ENCODE measurements at regions not wholly inside any gene's neighbourhood (a gene's known extent, or its start where the extent isn't known, plus 50 kb on each side); places are given as distances from the start of the nearest gene placed in this dataset.

DNA sequence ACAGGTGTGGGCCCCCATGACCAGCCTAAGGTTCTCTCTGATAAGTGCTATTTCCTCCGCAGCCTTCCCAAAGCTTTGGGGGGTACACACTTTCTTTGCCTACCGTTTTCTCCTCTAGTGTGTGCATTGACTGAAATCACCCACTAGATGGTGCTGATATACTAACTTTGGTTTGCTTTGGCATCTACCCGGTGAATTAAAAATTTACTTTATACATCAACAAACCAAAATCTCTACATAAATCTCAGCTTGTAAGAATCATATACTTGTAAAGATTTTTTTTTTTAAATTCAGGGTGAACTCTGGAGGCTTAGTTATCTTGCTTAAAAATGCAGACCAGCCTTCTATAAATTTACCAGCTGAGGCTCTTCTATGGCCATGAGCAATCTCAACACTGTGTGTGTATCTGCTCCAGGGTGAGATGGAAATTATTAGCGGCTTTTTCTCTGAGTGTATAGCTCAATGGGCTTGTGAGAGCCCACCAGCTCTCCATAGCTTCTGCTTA is 475.7 kb upstream of the TNC start:
- Histone ChIP-seq H3K9me3 (no peaks in the 10 kb centered on the region), H3K4me1 (no peaks in the 10 kb centered on the region), H3K27ac (no peak overlapping the region), H3K4me3 (no peak overlapping the region), H3K27me3 (peaks cover 5% of the 10 kb centered on the region), H3K36me3 (no peaks in the 10 kb centered on the region)
- DNase-seq, result no peak
- intact Hi-C loops (cut with DNase I), result no loop called here
- peak; percentile 60 for ATAC-seq
- TF ChIP-seq, protein P1, sequence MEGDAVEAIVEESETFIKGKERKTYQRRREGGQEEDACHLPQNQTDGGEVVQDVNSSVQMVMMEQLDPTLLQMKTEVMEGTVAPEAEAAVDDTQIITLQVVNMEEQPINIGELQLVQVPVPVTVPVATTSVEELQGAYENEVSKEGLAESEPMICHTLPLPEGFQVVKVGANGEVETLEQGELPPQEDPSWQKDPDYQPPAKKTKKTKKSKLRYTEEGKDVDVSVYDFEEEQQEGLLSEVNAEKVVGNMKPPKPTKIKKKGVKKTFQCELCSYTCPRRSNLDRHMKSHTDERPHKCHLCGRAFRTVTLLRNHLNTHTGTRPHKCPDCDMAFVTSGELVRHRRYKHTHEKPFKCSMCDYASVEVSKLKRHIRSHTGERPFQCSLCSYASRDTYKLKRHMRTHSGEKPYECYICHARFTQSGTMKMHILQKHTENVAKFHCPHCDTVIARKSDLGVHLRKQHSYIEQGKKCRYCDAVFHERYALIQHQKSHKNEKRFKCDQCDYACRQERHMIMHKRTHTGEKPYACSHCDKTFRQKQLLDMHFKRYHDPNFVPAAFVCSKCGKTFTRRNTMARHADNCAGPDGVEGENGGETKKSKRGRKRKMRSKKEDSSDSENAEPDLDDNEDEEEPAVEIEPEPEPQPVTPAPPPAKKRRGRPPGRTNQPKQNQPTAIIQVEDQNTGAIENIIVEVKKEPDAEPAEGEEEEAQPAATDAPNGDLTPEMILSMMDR (IDR thresholded peaks at IDR 0.05), result peak; percentile 74

DNA sequence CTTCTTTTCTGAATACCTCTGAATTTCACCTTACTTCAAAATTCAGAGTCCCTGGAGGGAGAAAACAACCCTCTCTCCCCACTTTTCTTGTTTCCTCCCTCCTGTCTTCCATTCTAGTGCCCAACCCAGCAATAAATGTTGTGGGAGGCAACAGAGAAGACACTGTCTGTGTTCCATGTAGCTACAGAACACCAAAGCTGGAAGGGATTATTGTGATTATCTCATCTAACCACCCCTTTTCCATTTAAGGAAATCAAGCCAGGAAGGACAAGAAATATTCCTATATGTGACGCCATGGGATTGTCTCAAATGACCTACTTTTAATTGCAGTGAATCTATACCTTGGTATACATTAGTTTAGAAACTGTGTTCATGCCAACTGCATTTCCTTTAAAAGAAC is 476.6 kb upstream of the TNC start:
- TF ChIP-seq, protein P1 (IDR thresholded peaks at IDR 0.05), result no peak
- Histone ChIP-seq H3K27ac (no peak overlapping the region), H3K4me3 (no peak overlapping the region), H3K9me3 (no peaks in the 10 kb centered on the region), H3K36me3 (no peaks in the 10 kb centered on the region), H3K4me1 (no peaks in the 10 kb centered on the region), H3K27me3 (peaks cover 5% of the 10 kb centered on the region)
- intact Hi-C loops (cut with DNase I), result no loop called here
- DNase-seq, result no peak
- no peak for ATAC-seq

- no peak for ATAC-seq
- H3K9me3 ChIP-seq, result no peaks in the 10 kb centered on the region
- H3K4me1 ChIP-seq, result no peaks in the 10 kb centered on the region
- DNase-seq, result no peak
- no peak overlapping the region for H3K27ac ChIP-seq
- H3K27me3 ChIP-seq, result peaks cover 5% of the 10 kb centered on the region
- intact Hi-C loops (cut with DNase I), result no loop called here
- no peak overlapping the region for H3K4me3 ChIP-seq
- no peaks in the 10 kb centered on the region for H3K36me3 ChIP-seq
- TF ChIP-seq, protein P1 (IDR thresholded peaks at IDR 0.05), result no peak
Measured at GRCh38 chr9:115596021-115596745, 478.2 kb upstream of the TNC start.

- Histone ChIP-seq H3K9me3 (no peaks in the 10 kb centered on the region), H3K27ac (no peak overlapping the region), H3K36me3 (no peaks in the 10 kb centered on the region), H3K27me3 (peaks cover 5% of the 10 kb centered on the region), H3K4me1 (no peaks in the 10 kb centered on the region), H3K4me3 (no peak overlapping the region)
- DNase-seq, result no peak
- no peak for ATAC-seq
- intact Hi-C loops (cut with DNase I), result no loop called here
- TF ChIP-seq, protein P1 (IDR thresholded peaks at IDR 0.05), result no peak
Measured at GRCh38 chr9:115596746-115597080, 478.8 kb upstream of the TNC start.

DNA sequence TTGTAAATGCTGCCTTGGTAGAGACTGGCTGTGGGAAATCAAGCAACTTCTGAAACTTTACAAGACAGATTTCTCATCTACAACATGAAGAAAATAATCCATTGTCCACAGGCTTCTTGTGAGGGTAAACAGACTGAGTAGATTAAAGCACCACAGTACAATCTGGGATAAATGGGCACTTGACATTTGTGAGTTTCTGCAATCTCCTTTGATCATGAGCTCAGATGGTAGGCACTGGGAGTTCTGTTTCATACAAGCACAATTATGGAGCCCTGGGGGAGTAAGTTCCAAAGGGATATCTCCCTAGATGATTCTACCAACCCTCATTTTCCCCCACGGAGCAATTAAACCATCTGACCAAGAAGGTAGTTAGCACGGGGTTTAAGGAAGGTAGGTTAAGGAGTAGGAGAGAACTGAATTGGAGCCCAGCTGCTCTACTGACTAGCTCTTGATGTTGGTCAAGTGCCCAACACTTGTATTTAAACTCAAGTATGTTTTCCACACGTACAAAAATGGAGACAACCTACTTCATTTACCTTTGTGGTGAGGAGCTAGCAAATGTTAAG is 479.5 kb upstream of the TNC start:
- H3K36me3 ChIP-seq, result no peaks in the 10 kb centered on the region
- ATAC-seq (no peak), DNase-seq (no peak)
- TF ChIP-seq, protein P1 (IDR thresholded peaks at IDR 0.05), result no peak
- H3K4me1 ChIP-seq, result no peaks in the 10 kb centered on the region
- H3K27ac ChIP-seq, result no peak overlapping the region
- no peaks in the 10 kb centered on the region for H3K9me3 ChIP-seq
- H3K4me3 ChIP-seq, result no peak overlapping the region
- intact Hi-C loops (cut with DNase I), result no loop called here
- H3K27me3 ChIP-seq, result peaks cover 5% of the 10 kb centered on the region

All from upper lobe of right lung (tissue), 1 donor.